Stimulated activated CD8-positive, alpha-beta memory T cell treated with anti-CD3 and anti-CD28 coated beads, Interleukin-15, amount 100 ng/mL, for 1 hour (primary cell): ENCODE measurements at regions not wholly inside any gene's neighbourhood (a gene's known extent, or its start where the extent isn't known, plus 50 kb on each side); places are given as distances from the start of the nearest gene placed in this dataset.
A peak's percentile ranks its signal among the peaks of the same experiment; 100 is the strongest.

ENCODE experiments used
- DNase-seq: peaks from one replicate; pipeline ENCODE4 v3.0.0-alpha.2; 2020; ENCODE audit warnings: low read depth

DNA sequence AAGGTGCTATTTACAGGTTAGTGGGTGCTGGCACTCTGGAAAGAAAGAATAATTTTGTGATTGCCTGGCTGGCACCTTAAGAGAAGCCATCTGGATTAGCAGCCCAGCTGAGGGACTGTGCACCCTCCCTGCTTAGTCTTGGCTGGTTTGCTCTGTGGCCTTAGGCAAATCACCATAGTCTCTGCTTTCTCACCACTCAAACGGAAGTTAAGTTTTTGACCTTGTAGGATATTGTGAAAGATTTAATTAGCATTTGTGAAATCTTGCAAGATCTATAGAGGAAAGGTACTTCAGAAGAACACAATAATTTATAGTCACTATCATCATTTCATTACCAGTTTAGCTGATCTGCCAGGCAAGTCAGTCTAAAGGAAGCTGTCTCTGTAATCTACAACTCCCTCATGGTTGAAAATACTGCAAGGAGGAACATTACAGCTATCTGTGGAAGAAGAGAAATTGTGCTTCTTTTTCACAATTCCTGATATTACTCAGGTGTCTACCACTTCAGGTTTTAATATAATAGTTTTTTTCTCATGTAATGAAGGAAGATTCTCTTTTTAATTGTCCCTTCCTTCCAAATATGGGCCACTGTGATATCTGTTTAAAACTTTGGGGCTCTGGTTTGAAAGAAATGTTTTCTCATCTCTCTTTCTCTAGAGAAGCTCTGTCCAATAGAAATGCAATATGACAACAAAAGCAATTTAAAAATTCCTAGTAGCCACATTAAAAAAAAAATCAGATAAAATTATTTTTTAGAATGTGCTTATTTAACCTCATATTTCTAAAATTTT is 219.6 kb downstream of the PTEN start:
- no peak for DNase-seq

GRCh38 chr10:88083597-88083989 is 220.2 kb downstream of the PTEN start:
- no peak for DNase-seq

DNA sequence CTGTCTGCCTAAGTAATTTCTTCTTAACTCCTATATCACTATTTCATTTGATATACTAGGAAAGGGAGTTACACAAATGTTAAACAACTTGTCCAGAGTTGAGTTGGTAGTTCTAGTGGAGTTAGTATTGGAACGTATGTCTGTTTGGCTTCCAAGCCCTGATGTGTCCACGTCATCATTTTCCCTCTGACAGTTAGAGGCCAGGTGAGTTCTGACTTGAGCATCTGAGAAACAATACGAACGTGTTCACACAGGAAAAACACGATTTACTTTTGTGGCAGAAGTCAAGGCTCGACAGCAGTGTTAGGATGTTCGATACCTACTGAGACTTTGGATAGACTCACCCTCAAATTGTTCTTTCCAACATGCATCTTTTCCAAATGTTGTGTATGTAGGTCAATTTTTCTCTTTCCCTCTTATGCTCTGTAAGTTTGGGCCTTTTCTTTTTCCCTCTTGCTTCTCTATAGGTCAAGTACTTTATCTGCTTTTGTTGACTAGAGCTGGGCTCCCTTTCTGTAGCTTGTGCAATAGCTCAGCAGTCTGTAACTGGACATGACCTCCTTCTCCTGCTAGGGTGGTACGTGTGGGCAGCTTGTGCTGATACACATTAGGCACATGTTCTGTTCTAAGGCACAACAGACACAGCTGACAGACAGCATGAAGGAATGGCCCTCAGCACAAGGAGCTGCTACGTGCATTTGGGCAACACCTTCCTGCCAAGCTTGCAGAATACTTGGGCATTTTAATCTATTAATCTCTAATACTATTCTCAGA is 222.9 kb downstream of the PTEN start:
- no peak for DNase-seq

- no peak for DNase-seq
Observed at GRCh38 chr10:88088441-88089340, 225.3 kb downstream of the PTEN start.

DNA sequence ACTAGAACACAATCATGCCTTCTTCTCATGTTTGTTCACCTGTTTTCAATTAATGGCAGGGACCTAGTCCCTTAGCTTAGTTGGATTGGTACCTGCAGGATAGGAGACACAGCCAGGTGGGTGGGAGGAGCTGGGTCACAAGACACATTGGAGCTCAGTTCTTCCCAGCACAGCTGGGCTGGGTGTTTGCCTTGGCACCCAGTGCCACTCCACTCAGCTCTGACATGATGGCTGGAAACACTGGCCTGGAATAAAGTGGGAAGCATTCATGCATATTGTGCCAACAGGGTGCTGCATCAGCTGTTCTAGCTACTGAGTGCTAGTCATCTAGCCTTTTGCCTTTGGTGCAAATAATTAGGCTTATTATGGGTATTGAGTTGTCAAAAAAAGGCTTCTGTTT is 226.1 kb downstream of the PTEN start:
- no peak for DNase-seq

- no peak for DNase-seq
Observed at GRCh38 chr10:88090568-88091214, 227.3 kb downstream of the PTEN start.

GRCh38 chr10:88091490-88092061 is 228.2 kb downstream of the PTEN start:
- peak; percentile 30 for DNase-seq

DNA sequence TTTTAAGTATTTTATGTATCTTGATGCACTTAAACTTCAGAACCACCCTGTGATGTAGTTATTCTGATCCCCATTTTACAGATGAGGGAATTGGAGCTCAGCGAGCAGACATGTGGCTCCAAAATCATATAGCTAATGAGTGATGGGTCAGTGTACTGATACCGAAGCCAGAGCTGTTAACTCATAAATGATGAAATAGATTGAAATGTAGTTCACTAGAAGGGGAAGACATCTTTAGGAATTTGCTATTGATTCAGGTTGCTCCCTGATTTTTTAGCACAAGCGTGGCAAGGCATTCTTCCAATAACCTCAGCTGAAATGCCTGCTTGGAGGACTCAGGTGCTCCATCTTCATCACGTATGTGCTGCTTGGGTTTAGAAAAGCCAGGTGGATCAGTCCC is 228.8 kb downstream of the PTEN start:
- DNase-seq: no peak

- DNase-seq: no peak
Observed at GRCh38 chr10:88092973-88093372, 229.5 kb downstream of the PTEN start.

DNA sequence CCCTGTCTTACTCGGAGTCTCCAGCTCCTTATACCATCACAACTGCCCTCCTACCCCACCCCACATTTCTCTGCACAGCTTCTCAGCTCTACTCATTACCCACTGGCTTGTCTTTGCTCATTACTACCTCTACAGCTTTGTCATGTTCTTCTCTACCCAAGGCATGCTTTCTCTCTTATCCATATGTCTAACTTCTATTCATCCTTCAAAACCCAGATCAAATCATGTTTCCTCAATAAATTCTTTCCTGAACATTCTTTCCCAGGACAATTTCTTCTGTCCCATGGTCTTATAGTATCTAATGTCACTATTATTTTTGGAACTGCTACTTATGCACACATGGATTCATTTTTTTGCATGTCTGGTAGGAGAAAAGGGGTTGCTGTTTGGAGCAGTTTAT is 231.4 kb downstream of the PTEN start:
- DNase-seq: no peak

- no peak for DNase-seq
Observed at GRCh38 chr10:88095223-88095721, 231.8 kb downstream of the PTEN start.

- no peak for DNase-seq
Observed at GRCh38 chr10:88095778-88096431, 232.5 kb downstream of the PTEN start.

DNA sequence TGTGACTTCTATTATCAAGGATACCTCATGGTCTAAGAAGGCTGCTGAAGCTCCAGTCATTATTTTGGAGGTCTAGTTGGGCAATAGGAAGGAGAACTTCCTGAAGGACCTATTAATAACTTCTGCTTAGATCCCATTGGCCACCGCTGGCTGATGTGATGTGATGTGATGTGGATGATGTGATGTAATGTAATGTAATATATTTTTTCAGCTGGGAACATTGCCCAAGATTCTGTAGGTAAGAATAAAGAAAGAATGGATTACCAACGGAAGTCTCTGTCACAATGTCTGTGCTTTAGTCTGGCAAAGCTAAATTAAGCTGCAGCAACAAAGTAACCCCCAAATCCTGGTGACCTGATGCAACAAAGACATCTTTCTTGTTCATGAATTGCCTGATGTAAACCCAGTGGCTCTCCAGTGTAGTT is 233.7 kb downstream of the PTEN start:
- no peak for DNase-seq

DNA sequence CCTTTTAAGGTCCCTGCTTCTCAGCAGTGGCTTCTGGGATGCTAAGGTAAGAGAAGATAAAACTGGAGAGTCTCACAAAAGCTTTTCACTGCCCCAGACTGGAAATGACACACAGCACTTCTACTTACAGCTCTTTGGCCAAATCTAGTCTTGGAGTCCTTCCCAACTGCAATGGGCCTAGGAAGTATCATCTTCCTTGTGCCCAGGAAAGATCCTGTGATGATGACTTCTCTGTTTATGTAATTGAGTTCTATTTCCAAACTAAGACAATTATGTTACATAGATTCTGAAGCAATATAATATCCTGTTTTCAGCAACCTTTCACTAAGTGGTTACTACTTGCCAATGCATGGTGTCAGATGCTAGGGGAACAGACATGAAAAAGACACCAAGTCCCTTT is 234.1 kb downstream of the PTEN start:
- DNase-seq: no peak

DNA sequence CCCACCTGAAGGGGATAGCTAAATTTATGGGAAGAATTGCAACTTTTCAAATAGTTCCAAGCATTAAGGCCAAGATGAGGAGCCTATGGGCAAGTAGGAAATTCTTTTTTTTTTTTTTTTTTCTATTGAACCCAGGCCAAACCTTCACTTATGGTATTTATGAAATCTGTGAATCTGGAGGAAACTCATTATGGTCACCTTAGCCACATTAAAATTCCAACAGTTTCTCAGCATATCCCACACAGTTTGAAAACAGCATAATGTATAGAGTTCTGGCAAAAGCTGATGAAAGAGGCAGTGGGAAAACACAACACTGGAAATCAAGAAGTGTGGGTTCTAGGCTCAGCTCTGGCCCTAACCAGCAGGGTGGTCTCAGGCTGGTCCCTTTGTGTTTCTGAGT is 236.9 kb downstream of the PTEN start:
- no peak for DNase-seq

- DNase-seq: no peak
Observed at GRCh38 chr10:88101666-88102065, 238.2 kb downstream of the PTEN start.

- DNase-seq: no peak
Observed at GRCh38 chr10:88103576-88103975, 240.2 kb downstream of the PTEN start.

DNA sequence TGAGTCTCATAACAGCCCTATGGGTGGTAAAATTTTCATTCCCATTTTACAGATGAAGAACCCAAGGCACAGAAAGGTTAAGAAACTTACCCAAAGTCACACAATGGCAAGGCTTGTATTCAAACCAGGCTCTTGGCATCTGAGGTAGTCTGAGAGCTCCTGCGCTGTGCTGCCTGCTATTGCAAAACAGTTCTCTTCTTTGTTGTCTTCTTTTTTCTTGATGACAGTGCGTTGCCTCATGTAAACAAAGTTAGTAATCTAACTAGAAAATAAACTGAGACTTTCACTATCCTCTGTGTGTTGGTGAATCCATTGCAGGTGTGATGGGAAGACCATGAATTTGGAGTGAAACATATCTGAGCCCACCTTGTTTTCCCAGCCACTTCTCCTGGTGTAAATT is 240.8 kb downstream of the PTEN start:
- DNase-seq: no peak

- no peak for DNase-seq
Observed at GRCh38 chr10:88106366-88106765, 242.9 kb downstream of the PTEN start.

DNA sequence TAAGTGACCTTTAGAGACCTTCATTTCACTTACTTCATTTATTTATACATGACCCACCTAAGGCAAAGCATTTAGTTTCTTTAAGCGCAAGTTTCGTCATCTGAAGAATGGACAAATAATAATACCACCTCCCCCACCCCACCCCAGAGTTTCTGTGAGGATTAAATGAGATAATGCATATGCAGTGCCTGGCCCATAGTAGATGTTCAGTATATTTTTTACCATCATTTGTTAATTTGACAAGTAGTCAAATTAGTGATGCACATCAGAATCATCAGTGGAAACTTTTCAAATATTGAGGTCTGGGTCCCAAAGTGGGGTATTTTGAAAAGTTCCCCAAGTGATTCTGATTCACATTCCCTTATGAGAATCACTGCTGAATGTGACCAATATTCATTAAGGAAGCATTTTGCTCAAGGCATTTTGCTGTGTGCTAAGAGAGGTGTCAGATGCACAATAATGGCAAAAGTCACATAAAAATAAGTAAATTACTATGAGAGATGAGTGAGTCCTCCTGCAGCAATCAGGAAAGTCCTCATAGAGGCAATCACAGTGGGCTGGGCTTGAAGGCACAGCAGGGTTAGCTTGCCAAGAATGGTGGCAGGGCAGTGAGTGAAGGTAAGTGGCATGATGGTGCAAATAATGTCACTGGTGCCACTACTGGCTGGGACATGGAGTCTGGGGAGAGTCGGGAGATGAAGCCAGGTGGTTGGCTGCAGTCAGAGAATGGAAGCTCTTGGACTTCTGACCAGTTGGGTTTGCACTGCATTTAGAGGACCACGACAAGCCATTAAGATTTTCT is 244.1 kb downstream of the PTEN start:
- DNase-seq: no peak
